Tibial nerve (tissue), 4 donors: ENCODE measurements at regions not wholly inside any gene's neighbourhood (a gene's known extent, or its start where the extent isn't known, plus 50 kb on each side); places are given as distances from the start of the nearest gene placed in this dataset.

ENCODE experiments used
- DNase-seq, 2 donors: peaks; one replicate each; pipeline ENCODE4 v3.0.0-alpha.2; 2019; ENCODE audit warnings: low spot score in 2 of 2
- H3K27ac ChIP-seq, 4 donors: fragments of 200-600 bp; sonication (generic) in 3 of 4; one replicate each; pipeline ENCODE4 v1.5.1; 2017 to 2019; ENCODE audit warnings: mild to moderate bottlenecking in 1 of 4
- H3K27me3 ChIP-seq, 2 donors: fragments of 200-600 bp; sonication (generic) in 1 of 2; one replicate each; pipeline versions ENCODE4 v1.5.1 to v1.6.0; 2017 to 2019
- H3K36me3 ChIP-seq, 3 donors: fragments of 200-600 bp; sonication (generic); one replicate each; pipeline ENCODE4 v1.5.1; 2018 to 2019
- H3K4me1 ChIP-seq, 4 donors: fragments of 200-600 bp; sonication (generic) in 3 of 4; one replicate each; pipeline ENCODE4 v1.5.1; 2017 to 2019
- H3K4me3 ChIP-seq, 4 donors: fragments of 200-600 bp; sonication (generic) in 3 of 4; one replicate each; pipeline ENCODE4 v1.5.1; 2017 to 2019; ENCODE audit warnings: mild to moderate bottlenecking in 1 of 4, moderate library complexity in 1 of 4
- H3K9me3 ChIP-seq, 4 donors: fragments of 200-600 bp; sonication (generic) in 3 of 4; one replicate each; pipeline ENCODE4 v1.5.1; 2017 to 2019
- CTCF ChIP-seq, 5 experiments: fragments of 200-600 bp in 3 of 5; fragments of 450-650 bp in 2 of 5; sonication (generic) in 3 of 5; IDR thresholded peaks; one replicate each; pipeline ENCODE4 v1.5.1; 2016 to 2019; ENCODE audit warnings: antibody characterized with exemption in 5 of 5, mild to moderate bottlenecking in 3 of 5, moderate library complexity in 2 of 5
- EP300 ChIP-seq, 2 donors: sonication (generic); formaldehyde crosslinking; IDR thresholded peaks; one replicate each; pipeline ENCODE4 v1.6.1; 2017; ENCODE audit warnings: antibody characterized with exemption in 2 of 2, mild to moderate bottlenecking in 1 of 2
- POLR2A ChIP-seq, 2 donors: fragments of 450-650 bp; IDR thresholded peaks; one replicate each; pipeline ENCODE4 v1.6.1; 2017; ENCODE audit warnings: antibody characterized with exemption in 2 of 2, mild to moderate bottlenecking in 2 of 2, moderate library complexity in 2 of 2
- WGBS, 2 donors: methylation state at CpG; one replicate each; pipeline ENCODE4 v1.1.5; 2018; 5-methylcytosine and 5-hydroxymethylcytosine counted together

- Histone ChIP-seq H3K36me3 (no peaks in the 10 kb centered on the region), H3K27me3 (no peaks in the 10 kb centered on the region), H3K9me3 (peaks cover 0 to 21% (median 2%) of the 10 kb centered on the region in 4 donors), H3K4me3 (no peak overlapping the region), H3K4me1 (no peaks in the 10 kb centered on the region), H3K27ac (no peak overlapping the region)
- DNase-seq = no peak
- WGBS, 2 donors = 85 to 87% methylated on average over 2 of the region's 2 CpGs
- TF ChIP-seq CTCF (IDR thresholded peaks at IDR 0.05) (no peak), EP300 (IDR thresholded peaks at IDR 0.05) (no peak), POLR2A (IDR thresholded peaks at IDR 0.05) (no peak)
Measured at GRCh38 chr4:163654621-163655020, 160.1 kb downstream of the TMA16 start.

- Histone ChIP-seq H3K4me3 (no peak overlapping the region), H3K36me3 (no peaks in the 10 kb centered on the region), H3K27me3 (no peaks in the 10 kb centered on the region), H3K9me3 (peaks cover 0 to 16% (median 2%) of the 10 kb centered on the region in 4 donors), H3K27ac (no peak overlapping the region), H3K4me1 (peaks cover 0 to 8% (median 0%) of the 10 kb centered on the region in 4 donors)
- TF ChIP-seq CTCF (IDR thresholded peaks at IDR 0.05) = no peak
- TF ChIP-seq EP300 (IDR thresholded peaks at IDR 0.05) = no peak
- TF ChIP-seq POLR2A (IDR thresholded peaks at IDR 0.05) = no peak
- WGBS, 2 donors = 76 to 78% methylated on average over 1 of the region's 1 CpG
- DNase-seq = no peak
Measured at GRCh38 chr4:163660636-163661035, 166.1 kb downstream of the TMA16 start.

GRCh38 chr4:163662768-163663167 is 168.3 kb downstream of the TMA16 start:
- H3K4me3 ChIP-seq = no peak overlapping the region
- WGBS, 2 donors = 47 to 49% methylated on average over 6 of the region's 6 CpGs

GRCh38 chr4:163663454-163664225 is 169.2 kb downstream of the TMA16 start:
- H3K27ac ChIP-seq = peak overlapping the region in 1 of 4 donors; percentile 27
- H3K36me3 ChIP-seq = no peaks in the 10 kb centered on the region
- no peaks in the 10 kb centered on the region for H3K27me3 ChIP-seq
- DNase-seq = no peak
- TF ChIP-seq EP300 (IDR thresholded peaks at IDR 0.05) (no peak), CTCF (IDR thresholded peaks at IDR 0.05) (no peak), POLR2A (IDR thresholded peaks at IDR 0.05) (no peak)
- no peaks in the 10 kb centered on the region for H3K9me3 ChIP-seq
- peaks cover 0 to 8% (median 0%) of the 10 kb centered on the region in 4 donors for H3K4me1 ChIP-seq
- H3K4me3 ChIP-seq = no peak overlapping the region
- WGBS, 2 donors = 76 to 79% methylated on average over 5 of the region's 5 CpGs

More at GRCh38 chr4:163662768-163663167, 168.3 kb downstream of the TMA16 start:
- Histone ChIP-seq H3K27me3 (no peaks in the 10 kb centered on the region), H3K27ac (peak overlapping the region in 1 of 4 donors; percentile 17), H3K36me3 (no peaks in the 10 kb centered on the region), H3K9me3 (peaks cover 0 to 3% (median 0%) of the 10 kb centered on the region in 4 donors), H3K4me1 (peaks cover 0 to 8% (median 0%) of the 10 kb centered on the region in 4 donors)
- DNase-seq = no peak
- TF ChIP-seq CTCF (IDR thresholded peaks at IDR 0.05) (no peak), POLR2A (IDR thresholded peaks at IDR 0.05) (no peak), EP300 (IDR thresholded peaks at IDR 0.05) (no peak)

GRCh38 chr4:163665101-163665500 is 170.6 kb downstream of the TMA16 start:
- 91 to 94% methylated on average over 2 of the region's 2 CpGs for WGBS, 2 donors
- H3K27ac ChIP-seq = peak overlapping the region in 1 of 4 donors; percentile 58

More at GRCh38 chr4:163665101-163665500, 170.6 kb downstream of the TMA16 start:
- Histone ChIP-seq H3K9me3 (no peaks in the 10 kb centered on the region), H3K4me1 (peaks cover 0 to 8% (median 0%) of the 10 kb centered on the region in 4 donors), H3K36me3 (no peaks in the 10 kb centered on the region), H3K4me3 (no peak overlapping the region), H3K27me3 (peaks cover 0 to 2% of the 10 kb centered on the region in 2 donors)
- no peak for DNase-seq
- TF ChIP-seq EP300 (IDR thresholded peaks at IDR 0.05) (no peak), CTCF (IDR thresholded peaks at IDR 0.05) (no peak), POLR2A (IDR thresholded peaks at IDR 0.05) (no peak)
